NCI-H460 (cell line): ENCODE measurements at regions not wholly inside any gene's neighbourhood (a gene's known extent, or its start where the extent isn't known, plus 50 kb on each side); places are given as distances from the start of the nearest gene placed in this dataset.
A peak's percentile ranks its signal among the peaks of the same experiment; 100 is the strongest.

Source experiments
- DNase-seq: peaks from one replicate; pipeline ENCODE4 v3.0.0-alpha.2; 2016; ENCODE audit warnings: low read depth; ENCODE audit errors: extremely low read depth

DNA sequence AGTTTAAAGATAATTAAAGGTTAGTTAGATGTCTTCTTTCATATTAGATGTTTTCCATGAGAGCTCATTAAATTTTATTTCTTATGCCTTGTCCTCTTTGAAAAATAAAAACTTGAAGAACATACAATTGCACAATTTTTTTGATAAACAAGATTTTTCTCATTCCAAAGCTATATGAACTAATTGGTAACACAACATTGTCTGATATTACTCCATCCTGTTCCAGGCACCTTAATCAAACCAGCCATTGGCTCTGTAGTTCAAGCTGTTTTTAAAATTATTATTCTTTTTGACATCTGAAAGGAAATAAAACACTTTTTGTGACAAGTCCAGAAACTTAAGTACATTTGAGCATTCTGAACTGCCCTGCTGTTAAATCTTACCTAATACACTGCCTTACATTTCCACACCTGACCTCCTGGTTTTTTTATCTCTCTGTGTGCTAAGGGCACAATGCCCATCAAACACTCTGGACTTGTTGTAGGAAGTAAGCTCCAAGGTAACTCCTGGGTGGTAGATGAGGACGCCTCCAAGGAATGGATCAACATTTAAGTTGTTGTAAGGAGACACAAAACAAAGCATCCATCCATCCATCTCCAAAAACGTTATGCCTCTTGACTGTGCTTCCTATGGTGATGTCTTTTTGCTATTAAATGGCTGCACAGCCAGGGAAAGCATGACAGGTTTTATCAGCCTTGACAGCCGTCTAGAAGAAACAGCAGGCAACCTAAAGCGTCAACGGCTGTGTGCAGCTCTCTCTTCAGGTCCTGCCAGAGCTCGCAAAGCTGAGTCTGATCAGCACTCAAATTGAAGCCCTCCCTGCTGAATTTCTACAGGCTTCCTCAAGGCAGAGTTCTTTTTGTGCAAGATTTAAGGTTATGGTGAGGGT, 449.9 kb upstream of the FLRT2 start:
- no peak for DNase-seq

DNA sequence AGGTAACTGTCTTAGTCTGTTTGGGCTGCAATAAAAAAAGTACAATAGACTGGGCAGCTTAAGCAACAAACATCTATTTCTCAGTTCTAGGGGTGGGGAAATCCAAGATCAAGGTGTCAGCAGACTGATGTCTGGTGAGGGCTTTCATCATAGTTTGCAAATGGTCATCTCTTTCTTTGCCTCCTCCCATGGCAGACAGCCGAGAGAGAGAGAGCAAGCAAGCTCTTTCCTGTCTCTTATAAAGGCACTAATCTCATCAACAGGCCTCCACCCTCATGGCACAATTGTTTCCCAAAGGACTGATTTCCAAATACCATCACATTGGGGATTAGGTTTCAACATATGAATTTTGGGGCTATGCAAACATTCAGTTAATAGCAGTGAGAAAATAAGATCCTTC, 445.6 kb upstream of the FLRT2 start:
- no peak for DNase-seq

GRCh38 chr14:85085981-85086380, 444.0 kb upstream of the FLRT2 start:
- no peak for DNase-seq

GRCh38 chr14:85087201-85087600, 442.7 kb upstream of the FLRT2 start:
- no peak for DNase-seq

DNA sequence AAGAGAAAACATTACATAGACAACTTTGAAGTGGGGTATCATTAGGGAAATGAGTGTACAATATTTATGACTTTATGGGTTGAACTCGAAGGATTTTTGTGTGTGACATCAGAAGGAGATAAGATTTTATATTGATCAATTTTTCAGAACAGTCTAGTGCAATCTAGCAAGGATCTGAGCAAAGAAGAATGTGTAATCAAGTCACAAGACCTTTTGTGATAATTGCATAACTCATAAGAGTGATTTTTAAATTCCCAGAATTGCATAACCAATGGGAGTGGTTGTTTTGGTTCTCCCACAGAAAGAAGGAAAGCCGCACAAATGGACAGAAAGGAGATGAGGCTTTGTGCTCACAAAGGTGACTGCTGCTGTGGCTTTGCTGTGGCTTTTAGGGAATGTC, 441.8 kb upstream of the FLRT2 start:
- DNase-seq = peak; percentile 4

- DNase-seq = no peak
These were observed 439.3 kb upstream of the FLRT2 start for GRCh38 chr14:85090681-85091080.

GRCh38 chr14:85093631-85094330, 436.2 kb upstream of the FLRT2 start:
- DNase-seq = no peak

DNA sequence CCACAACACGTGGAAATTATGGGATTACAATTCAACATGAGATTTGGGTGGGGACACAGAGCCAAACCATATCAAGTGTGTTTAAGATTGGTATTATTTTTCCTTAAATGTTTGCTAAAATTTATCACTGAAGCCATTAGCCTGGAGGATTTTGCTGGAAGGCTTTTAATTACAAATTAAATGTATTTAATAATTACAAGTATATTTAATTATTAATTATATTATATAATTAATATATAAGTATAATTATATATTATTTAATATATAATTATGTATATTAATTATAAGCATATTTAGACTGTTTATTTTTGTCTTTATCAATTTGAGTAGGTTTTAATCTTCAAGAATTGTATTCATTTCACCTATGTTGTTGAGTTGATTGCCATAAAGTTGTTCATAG, 427.4 kb upstream of the FLRT2 start:
- DNase-seq = no peak

DNA sequence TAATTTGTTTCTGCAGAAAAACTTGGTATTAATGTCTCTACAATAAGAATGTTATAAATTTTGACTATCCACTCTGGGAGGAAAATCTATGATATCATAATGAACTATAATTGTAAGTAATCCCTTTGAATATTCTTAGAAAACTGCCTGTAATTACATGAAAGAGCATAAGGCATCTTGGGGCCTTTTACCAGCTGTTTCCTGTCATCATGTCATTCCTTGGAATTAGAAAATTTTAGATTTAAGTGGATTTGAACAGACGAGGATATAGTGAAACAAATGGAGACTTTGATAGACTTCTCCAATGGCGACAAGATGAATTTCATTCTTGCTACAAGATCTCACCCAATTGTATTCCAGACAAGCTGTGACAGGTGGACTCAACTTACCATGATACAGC, 423.4 kb upstream of the FLRT2 start:
- no peak for DNase-seq

- no peak for DNase-seq
These were observed 417.2 kb upstream of the FLRT2 start for GRCh38 chr14:85112762-85113161.

GRCh38 chr14:85115921-85116320, 414.0 kb upstream of the FLRT2 start:
- DNase-seq = no peak

DNA sequence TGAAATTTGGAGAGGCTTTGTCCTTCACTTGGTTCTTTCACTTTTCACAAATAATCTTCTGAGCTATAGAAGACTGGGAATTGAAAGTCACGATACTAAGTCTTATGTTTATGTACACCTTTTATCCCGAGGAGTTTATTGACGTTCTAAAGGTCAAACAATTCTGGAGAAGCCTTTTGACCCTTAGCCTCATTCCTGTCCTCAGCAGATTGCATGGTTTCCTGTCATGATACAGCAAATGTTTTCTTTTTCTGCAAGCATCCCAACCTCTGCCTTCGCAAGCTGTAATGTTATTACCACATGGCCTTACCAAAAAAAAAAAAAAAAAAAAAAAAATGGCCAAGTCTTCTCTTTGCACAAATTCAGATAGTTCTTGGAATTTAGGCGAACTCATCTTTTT, 411.7 kb upstream of the FLRT2 start:
- DNase-seq = no peak

DNA sequence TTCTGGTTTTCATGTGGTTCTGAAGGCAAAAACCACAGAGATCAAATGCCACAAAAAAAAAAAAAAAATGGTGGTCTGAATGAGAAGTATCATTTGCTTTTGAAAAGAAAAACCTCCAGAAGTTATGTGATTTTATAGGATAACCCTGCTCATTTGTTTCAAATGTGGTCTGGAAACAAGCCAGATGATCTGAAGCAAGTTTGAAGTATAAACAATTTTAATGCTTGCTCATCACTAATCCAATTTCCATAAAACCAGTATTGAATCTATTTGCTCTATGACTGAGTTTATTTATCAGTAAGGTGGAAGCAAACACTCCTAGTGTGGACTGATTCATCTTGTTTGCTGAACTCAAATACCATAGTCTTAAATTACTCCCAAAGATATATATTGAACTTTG, 407.3 kb upstream of the FLRT2 start:
- no peak for DNase-seq

DNA sequence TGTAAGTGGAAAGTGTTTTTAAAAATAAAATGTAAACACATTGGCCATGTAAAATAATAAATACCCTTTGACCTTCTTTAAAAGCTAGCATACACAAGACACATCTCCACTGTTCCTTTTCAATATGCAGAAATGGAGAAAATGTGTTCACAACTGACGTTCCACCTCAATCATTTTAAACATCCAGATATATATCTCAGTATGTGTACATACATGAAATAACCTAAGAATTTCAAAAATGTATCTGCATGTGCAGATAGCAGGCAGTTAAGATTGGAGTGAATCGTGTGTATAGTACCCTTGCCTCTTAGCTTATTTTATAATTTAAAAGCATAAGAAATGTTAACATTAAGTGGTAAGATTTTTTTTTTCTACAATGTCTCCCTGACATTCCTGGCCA, 406.2 kb upstream of the FLRT2 start:
- no peak for DNase-seq

GRCh38 chr14:85124631-85125290, 405.2 kb upstream of the FLRT2 start:
- no peak for DNase-seq

DNA sequence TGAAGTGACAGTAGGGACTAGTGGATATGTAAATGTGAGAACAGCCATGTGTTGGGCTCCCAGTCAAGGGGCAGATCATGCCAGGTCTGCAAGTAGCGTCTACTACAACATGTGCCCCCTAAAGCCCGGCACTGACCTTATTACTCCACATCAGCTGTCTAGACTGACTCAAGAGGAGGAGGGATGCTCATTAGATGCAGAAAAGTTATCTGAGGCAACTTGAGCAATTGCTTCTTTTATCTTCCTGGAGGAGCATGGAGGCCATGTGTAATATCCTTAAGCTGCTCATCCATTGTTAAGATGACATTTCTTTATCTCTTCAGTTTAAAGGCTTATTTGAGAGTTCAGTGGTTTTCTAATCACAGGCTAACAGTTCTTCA, 404.7 kb upstream of the FLRT2 start:
- DNase-seq = no peak

DNA sequence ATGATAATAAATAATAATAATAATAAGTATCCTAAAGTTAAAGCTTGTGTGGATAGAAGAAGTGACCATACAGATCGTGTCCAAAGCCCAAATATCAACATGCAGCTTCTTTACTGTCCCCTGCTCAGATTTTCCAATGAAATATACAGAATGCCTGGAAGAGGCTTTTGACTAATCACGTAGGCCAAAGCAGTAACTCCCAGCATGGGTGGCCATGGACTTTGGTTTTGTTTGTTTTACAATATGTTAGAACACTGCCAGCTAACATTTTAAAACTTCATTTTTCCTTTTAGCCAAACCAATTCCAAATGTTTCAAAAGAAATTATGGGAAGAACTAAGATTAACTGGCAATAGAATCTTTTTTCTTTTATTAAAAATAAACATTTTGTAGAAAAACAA, 400.0 kb upstream of the FLRT2 start:
- DNase-seq = no peak

- DNase-seq = peak; percentile 5
These were observed 398.6 kb upstream of the FLRT2 start for GRCh38 chr14:85131226-85131922.

GRCh38 chr14:85142982-85143381, 387.0 kb upstream of the FLRT2 start:
- DNase-seq = no peak

DNA sequence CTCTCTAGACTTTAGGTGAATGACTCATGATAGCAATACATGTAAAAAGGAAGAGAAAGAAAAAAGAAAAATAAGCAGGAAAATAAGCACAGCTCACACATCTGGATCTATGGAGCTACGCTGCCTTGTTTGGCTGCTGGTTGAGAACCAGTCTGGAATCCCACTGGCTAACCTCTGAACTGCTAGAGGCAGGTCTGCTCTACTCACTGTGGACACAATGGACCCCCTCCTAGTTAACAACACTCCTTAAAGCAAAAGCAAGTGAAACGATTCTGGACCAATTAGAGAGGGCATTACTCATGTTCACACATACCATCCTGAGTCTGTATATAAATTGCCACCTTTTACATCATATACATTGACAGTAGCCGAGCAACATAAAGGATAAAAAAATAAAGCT, 383.2 kb upstream of the FLRT2 start:
- DNase-seq = no peak

GRCh38 chr14:85150166-85150565, 379.8 kb upstream of the FLRT2 start:
- DNase-seq = no peak
